Heart right ventricle (tissue), 16 donors: ENCODE measurements at regions not wholly inside any gene's neighbourhood (a gene's known extent, or its start where the extent isn't known, plus 50 kb on each side); places are given as distances from the start of the nearest gene placed in this dataset.

Experiments
- ATAC-seq, 8 donors: fragments of 200-7000 bp; cut with Tn5 transposase; one replicate each; pipeline ENCODE4 v1.9.1; 2020; ENCODE audit warnings: mild to moderate bottlenecking in 8 of 8, moderate library complexity in 8 of 8, moderate number of reproducible peaks in 1 of 8
- DNase-seq, 2 donors: peaks; one replicate each; pipeline ENCODE4 v3.0.0-alpha.2; 2020
- H3K27ac ChIP-seq, 10 donors: fragments of 200-600 bp; sonication (generic) in 2 of 10; one replicate each; pipeline versions ENCODE4 v1.5.0 to v1.8.0; 2020 to 2022; ENCODE audit warnings: mild to moderate bottlenecking in 3 of 10
- H3K27me3 ChIP-seq, 7 donors: fragments of 200-600 bp; one replicate each; pipeline ENCODE4 v1.8.0; 2021 to 2022; ENCODE audit warnings: mild to moderate bottlenecking in 2 of 7
- H3K36me3 ChIP-seq, 9 donors: fragments of 200-600 bp; sonication (generic) in 1 of 9; one replicate each; pipeline versions ENCODE4 v1.5.0 to v1.8.0; 2020 to 2022; ENCODE audit warnings: mild to moderate bottlenecking in 2 of 9
- H3K4me1 ChIP-seq, 9 donors: fragments of 200-600 bp; sonication (generic) in 1 of 9; one replicate each; pipeline versions ENCODE4 v1.5.0 to v1.8.0; 2020 to 2022; ENCODE audit warnings: mild to moderate bottlenecking in 4 of 9
- H3K4me3 ChIP-seq, 10 donors: fragments of 200-600 bp; sonication (generic) in 2 of 10; one replicate each; pipeline versions ENCODE4 v1.5.0 to v1.8.0; 2020 to 2022; ENCODE audit warnings: mild to moderate bottlenecking in 7 of 10, moderate library complexity in 2 of 10
- H3K9me3 ChIP-seq, 11 donors: fragments of 200-600 bp in 10 of 11; sonication (generic) in 2 of 11; one replicate each; pipeline versions ENCODE4 v1.5.0 to v1.8.0; 2013 to 2022; ENCODE audit warnings: mild to moderate bottlenecking in 2 of 11, control low read depth in 1 of 11, moderate library complexity in 1 of 11
- CTCF ChIP-seq, 9 donors: fragments of 200-600 bp; sonication (generic) in 2 of 9; IDR thresholded peaks; one replicate each; pipeline versions ENCODE4 v1.5.0 to v1.8.0; 2021 to 2022; ENCODE audit warnings: antibody characterized with exemption in 9 of 9, mild to moderate bottlenecking in 5 of 9, moderate library complexity in 1 of 9
- WGBS, 2 donors: extraction: QIAGEN DNeasy Blood & Tissue Kit; methylation state at CpG; one replicate each; pipeline ENCODE4 v1.1.7; 2013; ENCODE audit warnings: inconsistent platforms in 1 of 2; 5-methylcytosine and 5-hydroxymethylcytosine counted together
- intact Hi-C, 10 donors: fragments of 100-400 bp; cut with DNase I; formaldehyde crosslinking; loops; one replicate each; pipeline versions ENCODE4 v1.11.1 to v1.14.2; 2022
- donor health status: Arrhythmogenic right ventricular cardiomyopathy.
- donor health status: ischemic (EF 13 %, LVEDD 7.1; RV severe dilation, severe dysfunction).
- donor health status: healthy with polysubstance abuse.
- donor health status: DM: no; HTN: yes; CAD: no.
- donor health status: DM: no; HTN: no; CAD: no.
- donor health status: ischemic (EF 25% LVEDD 6.9; RV normal size, moderate dysfunction).
- donor health status: ischemic (EF 25% LVEDD 5.7; RV mildly dilated, moderate dysfunction).
- donor health status: healthy.
- donor health status: DM: yes; HTN: yes; CAD: no.
- donor health status: Ischemic cardiomyopathy.
- donor health status: ischemic (EF 35%, LVEDD 5.7; RV mildly dilated, moderate dysfunction).
- donor health status: nonischemic (EF 11% LVEDD 7.7; RV severe dilation, severe dysfunction).
- donor health status: DM: yes; HTN: yes; CAD: no.
- donor health status: PGD.
- donor health status: ischemic (EF 29% LVEDD 5.4; RV normal size, mild dysfunction).
- donor health status: nonischemic (EF 23%, LVEDD 6.1; RV moderate dilation, normal function).

GRCh38 chr2:129784486-129784885, 195.0 kb upstream of the RAB6C start:
- no peak overlapping the region for H3K4me3 ChIP-seq
- no peak overlapping the region for H3K27ac ChIP-seq
- H3K9me3 ChIP-seq, result peaks cover 0 to 2% (median 0%) of the 10 kb centered on the region in 11 donors
- no peak for TF ChIP-seq CTCF (IDR thresholded peaks at IDR 0.05)
- DNase-seq (no peak), ATAC-seq (no peak)
- H3K27me3 ChIP-seq, result peaks cover 0 to 23% (median 12%) of the 10 kb centered on the region in 7 donors
- no peaks in the 10 kb centered on the region for H3K36me3 ChIP-seq
- no peaks in the 10 kb centered on the region for H3K4me1 ChIP-seq
- intact Hi-C loops, result no loop called here
- WGBS, 2 donors, result 92 to 96% methylated on average over 6 of the region's 6 CpGs

- H3K36me3 ChIP-seq, result no peaks in the 10 kb centered on the region
- ATAC-seq (no peak), DNase-seq (no peak)
- TF ChIP-seq CTCF (IDR thresholded peaks at IDR 0.05), result no peak
- H3K9me3 ChIP-seq, result no peaks in the 10 kb centered on the region
- H3K27me3 ChIP-seq, result peaks cover 0 to 5% (median 3%) of the 10 kb centered on the region in 7 donors
- H3K4me1 ChIP-seq, result no peaks in the 10 kb centered on the region
- H3K4me3 ChIP-seq, result no peak overlapping the region
- 90 to 91% methylated on average over 12 of the region's 12 CpGs for WGBS, 2 donors
- intact Hi-C loops, result no loop called here
- no peak overlapping the region for H3K27ac ChIP-seq
These were observed 187.8 kb upstream of the RAB6C start for GRCh38 chr2:129791712-129792111.

GRCh38 chr2:129793431-129793902, 186.0 kb upstream of the RAB6C start:
- H3K4me1 ChIP-seq, result no peaks in the 10 kb centered on the region
- H3K27me3 ChIP-seq, result peaks cover 0 to 16% (median 4%) of the 10 kb centered on the region in 7 donors
- no peak overlapping the region for H3K27ac ChIP-seq
- no peak for DNase-seq
- no peaks in the 10 kb centered on the region for H3K36me3 ChIP-seq
- 61 to 66% methylated on average over 5 of the region's 5 CpGs for WGBS, 2 donors
- H3K9me3 ChIP-seq, result no peaks in the 10 kb centered on the region
- intact Hi-C loops, result no loop called here
- no peak for ATAC-seq
- no peak for TF ChIP-seq CTCF (IDR thresholded peaks at IDR 0.05)
- H3K4me3 ChIP-seq, result no peak overlapping the region

GRCh38 chr2:129794116-129794515, 185.3 kb upstream of the RAB6C start:
- whole genome bisulfite sequencing, 2 donors, result 53 to 58% methylated on average over 5 of the region's 5 CpGs
- H3K4me1 ChIP-seq, result no peaks in the 10 kb centered on the region
- H3K36me3 ChIP-seq, result no peaks in the 10 kb centered on the region
- H3K9me3 ChIP-seq, result no peaks in the 10 kb centered on the region
- peaks cover 0 to 23% (median 4%) of the 10 kb centered on the region in 7 donors for H3K27me3 ChIP-seq
- DNase-seq, result no peak
- H3K27ac ChIP-seq, result no peak overlapping the region
- H3K4me3 ChIP-seq, result no peak overlapping the region
- intact Hi-C loops, result no loop called here
- ATAC-seq, result no peak
- TF ChIP-seq CTCF (IDR thresholded peaks at IDR 0.05), result no peak
